HG03139 (cell line): ENCODE measurements at regions not wholly inside any gene's neighbourhood (a gene's known extent, or its start where the extent isn't known, plus 50 kb on each side); places are given as distances from the start of the nearest gene placed in this dataset.
A peak's percentile ranks its signal among the peaks of the same experiment; 100 is the strongest.

Experiments used
- ATAC-seq: cut with Tn5 transposase; IDR thresholded peaks from one replicate; pipeline ENCODE4 v1.9.1; 2021; ENCODE audit not compliant: unreplicated experiment

DNA sequence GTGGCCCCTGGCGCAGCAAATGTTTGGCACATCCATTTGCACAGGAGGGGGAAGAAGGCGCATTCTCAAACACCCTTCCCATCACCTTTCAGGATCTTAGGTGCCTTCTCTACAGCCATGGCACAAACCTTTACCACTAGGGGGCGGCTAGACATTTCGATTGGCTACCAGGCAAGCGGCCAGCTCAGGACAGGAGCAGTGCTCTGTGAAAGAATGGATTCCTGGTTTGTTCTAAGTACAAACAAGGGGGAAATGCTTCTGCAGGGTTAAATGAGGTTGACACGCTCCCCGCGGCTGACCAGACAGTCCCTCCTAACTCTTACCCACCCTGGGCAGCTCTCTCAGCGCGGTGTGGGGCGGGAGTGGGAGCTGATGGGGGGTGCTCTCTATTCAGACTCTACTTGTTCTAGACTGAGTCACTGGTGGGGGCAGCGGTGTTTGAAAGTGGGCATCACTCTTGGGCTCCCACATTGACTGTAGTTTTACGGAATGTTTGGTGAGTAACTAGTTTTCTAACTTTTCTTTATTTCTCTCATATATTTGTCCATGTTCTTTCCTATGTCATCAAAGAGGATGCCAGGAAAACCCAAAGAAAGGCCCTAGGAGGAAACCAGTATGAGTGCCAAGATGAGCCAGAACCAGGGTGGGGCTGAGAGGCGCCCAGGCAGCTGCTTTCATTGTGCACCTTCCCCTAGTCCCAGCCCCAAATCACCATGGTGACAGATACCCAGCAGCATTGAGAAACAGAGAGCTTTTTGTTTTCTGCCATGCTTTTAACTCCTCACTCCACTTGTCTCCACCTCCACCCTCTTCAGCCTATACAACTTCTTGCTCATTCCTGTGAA, 61.4 kb upstream of the GPR158 start:
- peak; percentile 92 for ATAC-seq

DNA sequence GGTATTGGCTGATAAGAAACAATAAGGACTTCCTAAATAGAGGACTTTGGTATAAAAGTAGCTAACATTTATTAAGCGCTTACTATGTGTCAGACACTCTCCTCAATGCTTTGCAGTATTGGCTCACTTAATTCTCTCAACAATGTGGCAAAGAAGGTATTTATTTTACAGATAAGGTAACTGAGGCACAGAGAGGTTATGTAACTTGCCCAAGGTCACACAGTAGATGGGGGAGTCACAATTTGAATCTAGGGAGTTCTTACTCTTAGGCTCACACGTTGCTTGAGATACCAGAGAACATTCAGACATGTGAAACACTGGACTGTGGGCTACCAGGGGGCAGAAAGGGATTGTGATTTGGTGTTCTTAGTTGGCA, 60.8 kb upstream of the GPR158 start:
- ATAC-seq: no peak

DNA sequence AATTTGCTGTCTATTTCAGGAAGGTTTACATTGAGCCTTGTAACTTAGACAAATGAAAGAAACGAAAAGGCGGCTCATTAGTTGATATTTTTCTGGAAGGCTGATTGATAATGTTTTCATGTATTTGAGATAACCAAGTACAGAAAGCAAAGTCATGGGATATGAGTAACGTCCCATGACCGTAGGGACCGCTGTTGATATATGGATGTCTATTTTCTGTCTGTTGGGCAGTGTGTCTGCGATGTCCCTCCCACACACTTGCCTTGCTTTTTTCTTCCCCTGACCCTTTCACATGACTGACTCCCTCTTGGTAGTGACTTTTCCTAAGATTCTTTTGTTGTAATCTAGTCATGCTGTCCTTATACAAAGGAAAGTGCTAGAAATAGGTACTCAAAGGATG, 57.0 kb upstream of the GPR158 start:
- ATAC-seq: no peak

DNA sequence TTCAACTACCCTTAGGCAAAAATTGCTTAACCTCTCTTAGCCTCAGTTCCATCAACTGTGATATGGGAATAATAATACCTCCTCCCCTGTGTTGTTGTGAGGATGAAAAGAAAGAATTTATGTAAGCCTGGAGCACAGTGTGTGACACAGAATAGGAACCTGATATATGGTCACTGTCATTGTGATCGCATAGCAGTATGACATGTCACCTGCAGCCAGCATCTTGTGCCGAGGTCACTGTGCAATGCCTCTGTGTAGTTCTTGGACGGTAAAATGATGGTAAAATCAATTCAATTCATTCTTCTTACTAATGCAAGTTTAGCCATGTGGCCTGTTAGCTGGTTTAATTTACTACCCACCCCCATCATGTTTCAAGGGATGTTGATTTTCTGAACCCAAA, 54.6 kb upstream of the GPR158 start:
- no peak for ATAC-seq
